GM12891 (cell line): ENCODE measurements at regions not wholly inside any gene's neighbourhood (a gene's known extent, or its start where the extent isn't known, plus 50 kb on each side); places are given as distances from the start of the nearest gene placed in this dataset.

Experiments used
- PAX5 ChIP-seq: IDR thresholded peaks from 2 replicates; pipeline ENCODE4 v1.6.1; 2011; ENCODE audit warnings: low read length, moderate library complexity, mild to moderate bottlenecking; ENCODE audit not compliant: insufficient read depth, severe bottlenecking
- POLR2A ChIP-seq: IDR thresholded peaks from 2 replicates; pipeline ENCODE4 v1.6.1; 2011; ENCODE audit warnings: low read depth, low read length, control low read depth
- POLR2AphosphoS5 ChIP-seq: IDR thresholded peaks from 2 replicates; pipeline ENCODE4 v1.6.1; 2011; ENCODE audit warnings: low read depth, low read length, control low read depth
- SPI1 ChIP-seq: IDR thresholded peaks from 2 replicates; pipeline ENCODE4 v1.6.1; 2011; ENCODE audit warnings: low read depth, low read length, control low read depth

GRCh38 chr7:49487830-49488140 lies 285.7 kb upstream of the VWC2 start:
- TF ChIP-seq SPI1: no peak
- no peak for TF ChIP-seq POLR2A
- no peak for TF ChIP-seq POLR2AphosphoS5
- TF ChIP-seq PAX5: no peak
